Omental fat pad (tissue), 3 donors: ENCODE measurements at regions not wholly inside any gene's neighbourhood (a gene's known extent, or its start where the extent isn't known, plus 50 kb on each side); places are given as distances from the start of the nearest gene placed in this dataset.

ENCODE experiments used
- ATAC-seq: fragments of 150-250 bp; one replicate; pipeline ENCODE4 v1.9.1; 2016; ENCODE audit warnings: mild to moderate bottlenecking, moderate library complexity; ENCODE audit not compliant: low FRiP score
- DNase-seq: peaks from one replicate; pipeline ENCODE4 v3.0.0-alpha.2; 2019; ENCODE audit warnings: low spot score
- CTCF ChIP-seq, 3 donors: fragments of 450-650 bp; IDR thresholded peaks; one replicate each; pipeline ENCODE4 v1.5.1; 2016 to 2017; ENCODE audit warnings: antibody characterized with exemption in 3 of 3, mild to moderate bottlenecking in 3 of 3, moderate library complexity in 2 of 3

- no peak for TF ChIP-seq CTCF (IDR thresholded peaks at IDR 0.05)
- no peak for DNase-seq
- no peak for ATAC-seq
These were observed 138.4 kb upstream of the IPO9 start for GRCh38 chr1:201690528-201690927.

GRCh38 chr1:201691716-201692554 lies 137.0 kb upstream of the IPO9 start:
- ATAC-seq (no peak), DNase-seq (no peak)
- no peak for TF ChIP-seq CTCF (IDR thresholded peaks at IDR 0.05)

GRCh38 chr1:201692555-201693394 lies 136.2 kb upstream of the IPO9 start:
- no peak for TF ChIP-seq CTCF (IDR thresholded peaks at IDR 0.05)
- ATAC-seq (no peak), DNase-seq (no peak)

GRCh38 chr1:201693890-201694607 lies 134.9 kb upstream of the IPO9 start:
- no peak for TF ChIP-seq CTCF (IDR thresholded peaks at IDR 0.05)
- no peak for DNase-seq
- ATAC-seq, result no peak

GRCh38 chr1:201694608-201695335 lies 134.2 kb upstream of the IPO9 start:
- ATAC-seq, result no peak

More at GRCh38 chr1:201694608-201695335, 134.2 kb upstream of the IPO9 start:
- no peak for DNase-seq
- no peak for TF ChIP-seq CTCF (IDR thresholded peaks at IDR 0.05)
